ENCODE measurements at regions not wholly inside any gene's neighbourhood (a gene's known extent, or its start where the extent isn't known, plus 50 kb on each side); places are given as distances from the start of the nearest gene placed in this dataset.
"Not testable (repeated sequence)": the region's sequence is repeated elsewhere in the genome, so short reads cannot be mapped to it uniquely, and the experiment has no call there.

GRCh38 chrX:68988865-68989264 lies 160.0 kb downstream of the EFNB1 start:
- no peak for DNase-seq
- H3K4me1 Mint-ChIP-seq, result no peaks in the 10 kb centered on the region
- no peaks in the 10 kb centered on the region for H3K36me3 Mint-ChIP-seq
- peaks cover 0 to 6% (median 0%) of the 10 kb centered on the region in 7 donors for H3K9me3 Mint-ChIP-seq
- no peak overlapping the region for H3K4me3 Mint-ChIP-seq
- ATAC-seq (ENCODE audit: low read depth in 2 of 2), result no peak
- H3K27me3 Mint-ChIP-seq, result peaks cover 0 to 17% (median 0%) of the 10 kb centered on the region in 3 donors
- H3K27ac Mint-ChIP-seq, result no peak overlapping the region

- Mint-ChIP-seq H3K9me3 (peaks cover 0 to 3% (median 0%) of the 10 kb centered on the region in 7 donors), H3K27ac (no peak overlapping the region), H3K4me3 (no peak overlapping the region), H3K4me1 (no peaks in the 10 kb centered on the region), H3K27me3 (peaks cover 0 to 9% (median 0%) of the 10 kb centered on the region in 3 donors), H3K36me3 (no peaks in the 10 kb centered on the region)
- DNase-seq (no peak), ATAC-seq (ENCODE audit: low read depth in 2 of 2) (no peak)
These were observed 156.4 kb downstream of the EFNB1 start for GRCh38 chrX:68985135-68985755.

- Mint-ChIP-seq H3K9me3 (peaks cover 0 to 7% (median 0%) of the 10 kb centered on the region in 7 donors), H3K4me3 (no peak overlapping the region), H3K36me3 (no peaks in the 10 kb centered on the region), H3K27me3 (peaks cover 0 to 17% (median 0%) of the 10 kb centered on the region in 3 donors), H3K4me1 (no peaks in the 10 kb centered on the region), H3K27ac (no peak overlapping the region)
- ATAC-seq (ENCODE audit: low read depth in 2 of 2), result no peak
- DNase-seq, result no peak
These were observed 154.4 kb downstream of the EFNB1 start for GRCh38 chrX:68983004-68983857.

- no peaks in the 10 kb centered on the region for H3K4me1 Mint-ChIP-seq
- peaks cover 0 to 17% (median 0%) of the 10 kb centered on the region in 3 donors for H3K27me3 Mint-ChIP-seq
- no peak overlapping the region for H3K27ac Mint-ChIP-seq
- no peak overlapping the region for H3K4me3 Mint-ChIP-seq
- H3K36me3 Mint-ChIP-seq, result no peaks in the 10 kb centered on the region
- peaks cover 0 to 7% (median 0%) of the 10 kb centered on the region in 7 donors for H3K9me3 Mint-ChIP-seq
- no peak for DNase-seq
- no peak for ATAC-seq (ENCODE audit: low read depth in 2 of 2)
These were observed 153.7 kb downstream of the EFNB1 start for GRCh38 chrX:68982476-68982875.

- Mint-ChIP-seq H3K4me3 (no peak overlapping the region), H3K36me3 (peaks cover 0 to 7% of the 10 kb centered on the region in 2 donors), H3K4me1 (no peaks in the 10 kb centered on the region), H3K27me3 (peaks cover 0 to 17% (median 0%) of the 10 kb centered on the region in 3 donors), H3K9me3 (peaks cover 2 to 9% (median 7%) of the 10 kb centered on the region in 7 donors), H3K27ac (no peak overlapping the region)
- no peak for DNase-seq
- ATAC-seq (ENCODE audit: low read depth in 2 of 2), result no peak
These were observed 152.2 kb downstream of the EFNB1 start for GRCh38 chrX:68980906-68981616.

GRCh38 chrX:68978655-68979054 lies 149.8 kb downstream of the EFNB1 start:
- DNase-seq (no peak), ATAC-seq (ENCODE audit: low read depth in 2 of 2) (no peak)
- H3K36me3 Mint-ChIP-seq, result peaks cover 0 to 8% of the 10 kb centered on the region in 2 donors
- no peak overlapping the region for H3K27ac Mint-ChIP-seq
- H3K9me3 Mint-ChIP-seq, result peaks cover 3 to 31% (median 14%) of the 10 kb centered on the region in 7 donors
- no peak overlapping the region for H3K4me3 Mint-ChIP-seq
- peaks cover 0 to 2% (median 0%) of the 10 kb centered on the region in 3 donors for H3K4me1 Mint-ChIP-seq
- H3K27me3 Mint-ChIP-seq, result peaks cover 0 to 9% (median 0%) of the 10 kb centered on the region in 3 donors

- Mint-ChIP-seq H3K4me3 (no peak overlapping the region), H3K27me3 (peaks cover 0 to 9% (median 0%) of the 10 kb centered on the region in 3 donors), H3K36me3 (peaks cover 0 to 8% of the 10 kb centered on the region in 2 donors), H3K9me3 (peaks cover 3 to 34% (median 15%) of the 10 kb centered on the region in 7 donors), H3K4me1 (peaks cover 0 to 2% (median 0%) of the 10 kb centered on the region in 3 donors), H3K27ac (no peak overlapping the region)
- DNase-seq, result no peak
- ATAC-seq (ENCODE audit: low read depth in 2 of 2), result no peak
These were observed 149.4 kb downstream of the EFNB1 start for GRCh38 chrX:68978255-68978654.

GRCh38 chrX:68953331-68953730 lies 124.5 kb downstream of the EFNB1 start:
- Mint-ChIP-seq H3K4me3 (no peak overlapping the region), H3K36me3 (no peaks in the 10 kb centered on the region), H3K27me3 (peaks cover 0 to 4% (median 0%) of the 10 kb centered on the region in 3 donors), H3K9me3 (peaks cover 6 to 31% (median 9%) of the 10 kb centered on the region in 7 donors), H3K4me1 (no peaks in the 10 kb centered on the region), H3K27ac (peak overlapping the region in 1 of 6 donors; percentile 39)
- DNase-seq (no peak), ATAC-seq (ENCODE audit: low read depth in 2 of 2) (no peak)

- H3K27ac Mint-ChIP-seq; H3K27me3 Mint-ChIP-seq; H3K36me3 Mint-ChIP-seq; DNase-seq; ATAC-seq (ENCODE audit: low read depth in 2 of 2); H3K4me3 Mint-ChIP-seq; H3K4me1 Mint-ChIP-seq: not testable (repeated sequence)
- H3K9me3 Mint-ChIP-seq, result peaks cover 6 to 31% (median 9%) of the 10 kb centered on the region in 7 donors
These were observed 123.3 kb downstream of the EFNB1 start for GRCh38 chrX:68951942-68952619.

- H3K4me1 Mint-ChIP-seq, result no peaks in the 10 kb centered on the region
- H3K27me3 Mint-ChIP-seq, result peaks cover 0 to 4% (median 0%) of the 10 kb centered on the region in 3 donors
- no peaks in the 10 kb centered on the region for H3K36me3 Mint-ChIP-seq
- H3K4me3 Mint-ChIP-seq, result no peak overlapping the region
- peaks cover 6 to 29% (median 8%) of the 10 kb centered on the region in 7 donors for H3K9me3 Mint-ChIP-seq
- ATAC-seq (ENCODE audit: low read depth in 2 of 2), result no peak
- H3K27ac Mint-ChIP-seq, result no peak overlapping the region
- DNase-seq, result no peak
These were observed 122.1 kb downstream of the EFNB1 start for GRCh38 chrX:68950937-68951336.

- no peak for DNase-seq
- no peaks in the 10 kb centered on the region for H3K4me1 Mint-ChIP-seq
- H3K27me3 Mint-ChIP-seq, result no peaks in the 10 kb centered on the region
- H3K27ac Mint-ChIP-seq, result peak overlapping the region in 1 of 6 donors; percentile 51
- no peaks in the 10 kb centered on the region for H3K36me3 Mint-ChIP-seq
- H3K4me3 Mint-ChIP-seq, result no peak overlapping the region
- no peak for ATAC-seq (ENCODE audit: low read depth in 2 of 2)
- peaks cover 0 to 1% (median 0%) of the 10 kb centered on the region in 7 donors for H3K9me3 Mint-ChIP-seq
These were observed 119.2 kb downstream of the EFNB1 start for GRCh38 chrX:68947882-68948605.

- no peaks in the 10 kb centered on the region for H3K36me3 Mint-ChIP-seq
- H3K27me3 Mint-ChIP-seq, result peaks cover 0 to 8% (median 0%) of the 10 kb centered on the region in 3 donors
- H3K4me3 Mint-ChIP-seq, result peak overlapping the region in 2 of 8 donors; percentile 32 to 63
These were observed 116.9 kb downstream of the EFNB1 start for GRCh38 chrX:68945603-68946228.

More at GRCh38 chrX:68945603-68946228, 116.9 kb downstream of the EFNB1 start:
- no peak overlapping the region for H3K27ac Mint-ChIP-seq
- no peaks in the 10 kb centered on the region for H3K4me1 Mint-ChIP-seq
- peaks cover 0 to 4% (median 0%) of the 10 kb centered on the region in 7 donors for H3K9me3 Mint-ChIP-seq
- ATAC-seq (ENCODE audit: low read depth in 2 of 2) (no peak), DNase-seq (no peak)

Data from naive B cell (primary cell).